RPMI7951 (cell line): ENCODE measurements at regions not wholly inside any gene's neighbourhood (a gene's known extent, or its start where the extent isn't known, plus 50 kb on each side); places are given as distances from the start of the nearest gene placed in this dataset.

Experiments
- DNase-seq: peaks from one replicate; pipeline ENCODE4 v3.0.0-alpha.2; 2012; ENCODE audit warnings: low read depth

GRCh38 chr9:82495884-82496777 lies 507.6 kb downstream of the SPATA31D1 start:
- DNase-seq: no peak

GRCh38 chr9:82498541-82499317 lies 510.2 kb downstream of the SPATA31D1 start:
- DNase-seq: no peak

DNA sequence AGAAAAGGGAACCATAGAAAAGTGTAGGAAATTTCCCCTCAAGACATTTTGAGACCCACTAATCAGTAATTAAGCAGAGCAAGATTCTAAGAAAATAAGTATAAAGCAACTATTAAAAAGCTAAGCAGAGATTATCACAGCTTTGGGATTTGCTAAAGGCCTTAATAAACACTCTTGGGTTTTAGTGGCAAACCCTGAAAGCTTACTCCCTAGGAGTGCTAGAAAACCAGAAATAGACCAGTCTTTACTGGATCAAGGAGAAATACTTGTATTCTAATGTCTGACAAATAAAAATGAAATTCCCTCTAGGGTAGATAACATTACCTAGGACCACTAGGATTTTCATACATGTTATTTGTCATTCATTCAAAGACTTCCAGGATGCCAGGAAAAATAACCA lies 510.8 kb downstream of the SPATA31D1 start:
- DNase-seq: no peak

DNA sequence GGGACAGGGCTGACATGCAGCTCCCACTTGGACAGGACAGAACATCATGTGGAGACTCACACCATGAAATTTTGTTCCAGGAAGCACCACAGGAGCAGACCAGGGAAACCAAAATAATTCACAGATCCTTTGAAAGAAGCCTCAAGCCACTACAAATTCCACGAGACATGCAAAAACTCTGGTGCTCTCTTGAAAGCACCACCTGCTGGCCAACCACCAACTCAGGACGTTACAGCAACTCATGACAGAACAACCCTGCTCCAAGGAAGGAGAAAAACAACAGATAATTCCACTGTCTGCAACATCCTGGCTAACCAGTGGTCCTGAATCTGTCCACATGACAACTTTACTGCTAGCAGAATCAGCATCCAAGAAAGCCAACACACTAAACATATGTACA lies 516.0 kb downstream of the SPATA31D1 start:
- no peak for DNase-seq

DNA sequence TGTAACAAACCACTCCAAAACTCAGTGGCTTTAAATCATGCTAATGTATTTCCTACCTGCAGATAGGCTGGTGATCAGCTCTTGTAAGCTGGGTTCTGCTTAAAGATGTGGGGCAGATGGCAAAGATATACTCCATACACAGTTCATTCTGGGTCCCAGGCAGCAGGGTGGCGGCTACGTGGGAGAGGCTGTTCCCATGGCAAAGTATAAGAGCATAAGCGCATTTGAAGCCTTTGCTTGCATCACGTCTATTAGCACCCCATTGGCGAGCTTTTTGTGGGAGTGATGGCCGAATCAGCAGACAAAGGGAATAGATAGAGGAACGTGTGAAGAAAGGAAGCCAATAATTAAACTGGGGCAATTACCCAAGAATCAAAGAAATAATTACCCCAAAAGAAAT lies 523.1 kb downstream of the SPATA31D1 start:
- DNase-seq: no peak

GRCh38 chr9:82512728-82513127 lies 524.2 kb downstream of the SPATA31D1 start:
- no peak for DNase-seq

- DNase-seq: no peak
Measured at GRCh38 chr9:82513242-82513751, 524.7 kb downstream of the SPATA31D1 start.

- no peak for DNase-seq
Measured at GRCh38 chr9:82513976-82514735, 525.6 kb downstream of the SPATA31D1 start.

GRCh38 chr9:82518868-82519267 lies 530.3 kb downstream of the SPATA31D1 start:
- no peak for DNase-seq

- no peak for DNase-seq
Measured at GRCh38 chr9:82519332-82519731, 530.8 kb downstream of the SPATA31D1 start.

GRCh38 chr9:82524407-82524806 lies 535.8 kb downstream of the SPATA31D1 start:
- DNase-seq: no peak

DNA sequence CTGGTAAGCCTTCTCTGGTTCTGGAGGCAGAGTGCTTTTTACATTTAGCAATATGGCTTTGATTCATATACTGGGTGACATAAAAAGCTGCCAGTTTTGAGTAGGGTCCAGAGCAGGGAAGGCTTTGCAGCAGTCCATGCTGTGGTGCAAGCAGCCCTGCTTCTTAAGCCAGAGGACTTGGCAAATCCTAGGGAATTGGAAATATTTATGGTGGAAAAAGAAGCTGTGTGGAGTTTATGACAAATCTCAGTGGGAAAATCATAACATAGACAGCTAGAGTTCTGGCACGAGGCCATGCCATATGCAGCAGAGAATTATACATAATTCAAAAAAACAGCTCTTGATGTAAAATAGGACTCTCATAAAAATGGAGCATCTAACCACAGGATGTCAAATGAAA lies 536.4 kb downstream of the RASEF start:
- no peak for DNase-seq

DNA sequence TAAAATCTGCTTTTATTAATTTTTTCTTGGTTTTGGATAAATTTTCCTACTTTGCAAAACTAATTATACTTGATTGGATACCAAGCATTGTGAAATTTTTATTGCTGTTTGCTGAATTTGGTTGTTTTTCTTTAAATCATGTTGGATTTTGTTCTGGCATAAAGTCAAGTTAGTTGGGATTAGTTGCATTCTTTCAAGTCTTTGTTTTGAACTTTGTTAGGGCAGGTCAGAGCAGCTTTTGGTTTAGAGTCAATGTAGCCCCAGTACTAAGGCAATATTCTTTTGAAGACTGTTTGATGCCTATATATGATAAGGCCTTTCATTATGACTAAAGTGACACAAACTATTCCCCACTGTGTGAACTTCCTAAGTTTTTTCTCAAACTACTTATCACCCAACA lies 531.1 kb downstream of the RASEF start:
- DNase-seq: no peak

DNA sequence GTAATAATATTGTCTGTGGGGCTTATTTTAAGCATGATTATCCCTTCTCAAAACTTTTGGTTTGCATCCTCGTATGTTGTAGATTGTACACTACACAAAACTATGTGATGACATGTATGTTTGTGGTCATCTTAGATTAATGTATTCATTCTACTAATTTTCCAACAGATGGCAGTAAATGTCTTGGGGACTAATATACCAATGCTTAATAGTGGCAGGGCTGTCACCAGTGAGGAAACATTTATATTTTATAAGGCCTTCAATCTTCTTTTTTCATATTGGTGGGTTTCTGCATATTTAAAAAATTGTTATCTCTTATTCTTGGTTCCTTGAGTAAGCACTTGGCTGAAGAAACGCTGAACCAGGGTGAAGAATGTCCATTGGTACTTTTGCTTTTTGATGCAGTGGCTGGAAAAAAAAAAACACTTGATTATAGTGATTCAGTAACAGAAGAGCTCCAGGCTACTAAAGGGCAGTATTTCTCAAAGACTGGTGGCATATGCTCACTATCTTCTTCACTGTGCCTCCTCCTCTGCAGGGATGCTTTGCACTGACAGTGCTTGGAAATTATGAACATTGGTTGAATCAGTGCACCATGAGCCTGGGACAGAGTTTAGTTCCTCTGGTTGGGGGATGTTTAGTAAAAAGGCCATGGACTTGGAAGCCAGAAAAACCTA lies 530.3 kb downstream of the RASEF start:
- no peak for DNase-seq

DNA sequence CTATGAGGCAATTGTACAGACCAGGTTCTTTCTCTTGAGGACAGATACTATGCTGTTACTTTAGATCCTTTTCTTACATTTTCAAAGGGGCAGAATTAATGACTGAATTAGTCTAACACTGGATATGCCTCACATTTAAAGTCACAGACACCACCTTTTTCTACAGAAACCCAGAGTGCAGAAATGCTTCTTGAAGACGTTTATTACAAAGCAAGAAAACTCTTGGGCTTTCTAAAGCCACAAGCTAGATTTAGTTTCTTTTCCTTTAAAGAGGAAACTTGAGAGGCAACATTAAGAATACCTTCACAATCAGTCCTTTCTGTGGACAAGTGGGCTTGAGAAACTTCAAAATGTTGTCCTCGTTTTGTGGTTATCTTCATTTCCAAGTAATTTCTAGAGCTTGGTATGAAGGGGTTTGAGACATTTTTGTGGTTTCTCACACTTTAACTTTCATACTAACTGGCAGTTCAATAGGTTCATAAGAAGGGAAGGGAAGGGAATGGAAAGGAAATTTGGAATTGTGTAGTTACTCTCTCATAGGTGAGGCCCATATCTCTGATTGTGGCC lies 527.4 kb downstream of the RASEF start:
- DNase-seq: no peak

DNA sequence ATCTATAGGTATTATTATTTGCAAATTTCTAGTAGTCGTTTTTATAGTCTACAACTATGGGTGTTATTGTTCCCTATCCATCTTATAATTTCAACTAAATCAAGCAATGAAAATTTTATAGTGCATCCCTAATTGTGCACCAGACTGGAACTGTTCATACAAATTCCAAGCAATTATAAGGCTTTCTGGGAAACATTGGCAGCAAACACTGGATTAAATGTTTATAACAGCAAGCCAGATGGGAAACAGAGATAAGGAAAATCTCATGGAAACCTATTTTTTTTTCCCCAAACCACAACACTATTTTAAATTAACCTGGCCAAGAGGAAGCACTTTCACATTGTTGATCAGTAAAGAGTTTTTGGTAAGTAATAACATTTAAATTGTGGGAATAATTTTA lies 524.3 kb downstream of the RASEF start:
- peak; percentile 25 for DNase-seq

GRCh38 chr9:82539146-82539545 lies 523.8 kb downstream of the RASEF start:
- DNase-seq: no peak

DNA sequence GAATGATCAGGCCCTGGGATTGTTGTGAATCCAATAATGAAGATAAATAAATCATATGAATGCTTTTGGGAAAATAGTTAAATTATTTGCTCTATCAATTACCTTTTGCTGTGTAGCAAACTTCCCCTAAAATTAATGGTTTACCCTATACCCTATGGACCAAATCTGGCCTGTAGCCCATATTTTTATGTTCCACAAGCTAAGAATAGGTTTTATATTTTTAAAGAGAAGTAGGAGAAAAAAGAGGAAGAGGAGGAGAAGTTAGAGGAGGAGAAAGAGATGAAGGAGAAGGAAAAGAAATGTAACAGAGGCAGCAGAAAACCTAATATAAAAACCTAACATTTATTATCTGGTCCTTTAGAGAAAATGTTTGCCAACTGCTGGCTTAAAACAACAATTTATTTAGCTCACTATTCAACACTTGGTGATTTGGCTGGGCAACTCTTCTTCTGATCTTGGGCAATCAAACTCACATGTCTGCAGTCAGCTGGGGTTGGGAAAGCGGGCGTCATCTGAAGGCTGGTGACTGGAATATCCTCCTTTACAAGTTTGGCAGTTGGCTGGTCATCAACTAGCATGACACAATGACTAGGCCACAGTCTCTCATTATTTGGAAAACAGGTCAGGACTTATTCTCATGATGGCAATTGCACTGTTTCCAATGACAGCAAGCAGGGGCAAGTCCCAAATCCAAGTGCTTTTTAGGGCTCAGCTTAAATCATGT lies 522.9 kb downstream of the RASEF start:
- no peak for DNase-seq

DNA sequence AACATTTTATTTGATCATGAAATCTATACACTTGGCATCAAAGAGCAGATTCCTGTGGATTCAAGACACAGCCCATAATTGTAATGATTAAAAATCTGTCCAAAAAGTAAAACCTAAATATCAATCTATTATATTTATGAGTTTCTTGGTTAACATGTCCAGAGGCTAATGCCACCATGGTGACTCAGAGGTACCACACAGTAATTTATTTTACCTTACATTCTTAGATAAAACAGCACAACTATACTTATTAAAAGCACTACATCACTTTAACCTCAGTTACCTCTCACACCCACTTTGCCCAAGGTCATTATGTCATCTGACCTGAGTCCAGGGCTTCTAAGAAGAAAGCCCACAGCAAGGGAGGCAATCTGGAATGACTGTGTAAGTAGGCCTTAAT lies 519.2 kb downstream of the RASEF start:
- no peak for DNase-seq

DNA sequence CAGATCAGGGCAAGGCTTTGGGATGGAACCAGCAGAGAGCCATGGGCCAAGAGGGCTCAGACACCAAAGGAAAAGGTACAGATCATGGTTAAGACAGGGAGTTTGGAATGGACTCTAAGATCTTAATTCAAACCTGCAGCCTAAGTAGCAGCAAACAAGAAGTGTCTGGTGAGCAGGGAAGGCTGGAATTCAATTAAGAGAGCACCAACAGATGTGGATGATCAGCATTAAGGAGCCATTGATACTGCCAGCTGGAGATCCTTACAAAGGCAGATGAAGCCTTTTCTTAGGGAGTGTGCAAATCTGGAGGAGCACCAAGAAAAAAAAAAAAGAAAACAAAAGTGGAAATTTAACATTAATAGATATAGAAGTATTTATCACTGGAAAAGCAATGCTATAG lies 516.8 kb downstream of the RASEF start:
- DNase-seq: no peak

- DNase-seq: no peak
Measured at GRCh38 chr9:82547995-82548394, 514.9 kb downstream of the RASEF start.
